Fibroblast of pulmonary artery (primary cell): ENCODE measurements at regions not wholly inside any gene's neighbourhood (a gene's known extent, or its start where the extent isn't known, plus 50 kb on each side); places are given as distances from the start of the nearest gene placed in this dataset.

Source experiments
- DNase-seq: peaks from one replicate; pipeline ENCODE4 v3.0.0-alpha.2; 2010; ENCODE audit warnings: low read depth
- H3K4me3 ChIP-seq: replicated peaks from 2 replicates; pipeline ENCODE4 v1.5.1; 2011; ENCODE audit warnings: low read depth, mild to moderate bottlenecking, control low read depth, low read length, moderate library complexity
- TF ChIP-seq, protein P1 (sequence below): IDR thresholded peaks from 2 replicates; pipeline ENCODE4 v1.5.1; 2011; ENCODE audit warnings: mild to moderate bottlenecking, control low read depth, low read length, inconsistent platforms; ENCODE audit errors: missing control alignments

DNA sequence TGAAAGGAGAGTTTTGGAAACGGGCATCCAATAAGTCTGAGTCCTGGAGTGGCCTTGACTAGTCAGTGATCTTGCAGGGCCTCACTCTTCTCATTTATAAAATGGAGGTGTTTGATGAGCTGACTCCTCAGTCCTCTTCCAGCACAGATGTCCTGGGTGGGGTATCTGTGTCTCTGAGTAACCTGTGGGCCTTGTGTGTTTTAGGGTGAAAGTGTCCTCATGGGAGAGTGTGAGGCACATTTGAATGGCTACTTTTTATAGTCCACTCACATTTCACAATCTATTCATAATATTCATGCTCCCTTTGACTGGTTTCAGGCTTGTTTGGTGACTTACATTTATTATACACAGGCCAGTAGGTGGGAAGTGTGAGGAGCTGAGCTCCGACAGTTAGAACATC lies 106.4 kb upstream of the CELF4 start:
- no peak for DNase-seq
- TF ChIP-seq, protein P1, sequence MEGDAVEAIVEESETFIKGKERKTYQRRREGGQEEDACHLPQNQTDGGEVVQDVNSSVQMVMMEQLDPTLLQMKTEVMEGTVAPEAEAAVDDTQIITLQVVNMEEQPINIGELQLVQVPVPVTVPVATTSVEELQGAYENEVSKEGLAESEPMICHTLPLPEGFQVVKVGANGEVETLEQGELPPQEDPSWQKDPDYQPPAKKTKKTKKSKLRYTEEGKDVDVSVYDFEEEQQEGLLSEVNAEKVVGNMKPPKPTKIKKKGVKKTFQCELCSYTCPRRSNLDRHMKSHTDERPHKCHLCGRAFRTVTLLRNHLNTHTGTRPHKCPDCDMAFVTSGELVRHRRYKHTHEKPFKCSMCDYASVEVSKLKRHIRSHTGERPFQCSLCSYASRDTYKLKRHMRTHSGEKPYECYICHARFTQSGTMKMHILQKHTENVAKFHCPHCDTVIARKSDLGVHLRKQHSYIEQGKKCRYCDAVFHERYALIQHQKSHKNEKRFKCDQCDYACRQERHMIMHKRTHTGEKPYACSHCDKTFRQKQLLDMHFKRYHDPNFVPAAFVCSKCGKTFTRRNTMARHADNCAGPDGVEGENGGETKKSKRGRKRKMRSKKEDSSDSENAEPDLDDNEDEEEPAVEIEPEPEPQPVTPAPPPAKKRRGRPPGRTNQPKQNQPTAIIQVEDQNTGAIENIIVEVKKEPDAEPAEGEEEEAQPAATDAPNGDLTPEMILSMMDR = no peak
- no peak overlapping the region for H3K4me3 ChIP-seq

DNA sequence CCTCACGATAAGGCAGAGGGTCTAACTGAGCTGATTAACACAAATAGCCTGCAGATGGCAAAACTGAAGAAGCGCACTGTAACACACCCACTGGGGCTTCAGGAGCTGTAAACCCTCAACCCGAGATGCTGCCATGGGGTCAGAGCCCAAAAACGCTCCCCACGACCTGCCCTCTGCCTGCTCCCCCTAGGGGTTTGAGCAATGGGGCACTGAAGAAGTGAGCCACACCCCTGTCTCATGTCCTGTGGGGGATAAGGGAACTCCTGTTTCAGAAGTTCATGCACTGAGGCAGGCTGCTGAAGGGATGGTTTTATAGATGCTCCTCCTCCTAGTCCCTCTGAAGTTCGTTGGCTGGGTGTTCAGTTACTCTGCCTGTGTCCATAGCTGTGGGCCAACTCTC lies 105.9 kb upstream of the CELF4 start:
- no peak for DNase-seq
- H3K4me3 ChIP-seq = no peak overlapping the region
- TF ChIP-seq, protein P1 = no peak

DNA sequence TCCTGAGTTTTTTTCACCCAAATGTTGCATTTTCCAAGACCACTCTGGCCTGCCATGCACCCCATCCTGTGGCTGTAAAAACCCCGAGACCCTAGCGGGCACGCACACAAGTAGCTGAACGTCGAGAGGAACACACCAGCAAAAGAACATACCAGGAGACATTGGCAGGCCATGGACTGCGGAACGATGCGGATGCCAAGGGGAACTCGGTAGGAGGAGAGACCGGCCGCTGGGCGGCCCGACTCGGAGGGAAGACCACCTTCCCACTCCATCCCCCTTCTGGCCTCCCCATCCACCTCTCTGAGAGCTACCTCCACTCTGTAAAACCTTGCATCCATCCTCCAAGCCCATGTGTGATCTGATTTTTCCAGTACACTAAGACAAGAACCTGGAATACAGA lies 105.5 kb upstream of the CELF4 start:
- no peak overlapping the region for H3K4me3 ChIP-seq
- TF ChIP-seq, protein P1 = no peak
- DNase-seq = no peak

DNA sequence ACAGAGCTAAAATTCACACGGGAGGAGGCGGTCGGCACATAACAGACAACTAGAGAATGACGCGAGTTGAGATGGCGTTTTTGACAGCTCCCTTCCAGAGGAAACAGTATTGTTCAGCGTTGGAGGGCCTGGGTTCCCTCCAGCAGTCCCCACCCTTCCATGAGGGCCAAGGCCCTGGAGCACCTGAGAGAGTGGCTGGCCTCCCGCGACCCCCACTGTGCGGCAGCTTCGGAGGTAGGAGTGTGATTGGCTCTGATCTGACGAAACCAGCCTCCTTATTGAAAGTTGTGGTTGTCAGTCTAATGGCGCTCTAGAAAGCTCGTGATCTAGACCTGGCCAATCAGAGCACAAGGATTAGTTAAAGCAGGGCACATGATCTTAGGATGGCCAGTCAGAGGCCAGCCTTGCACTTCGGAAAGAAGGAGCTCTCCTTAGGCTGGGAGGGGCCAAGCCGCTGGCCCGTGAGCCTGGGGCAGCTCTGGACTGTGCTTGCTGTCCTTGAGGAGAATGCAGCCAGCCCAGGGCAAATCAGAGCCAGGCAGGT lies 104.5 kb upstream of the CELF4 start:
- no peak overlapping the region for H3K4me3 ChIP-seq
- TF ChIP-seq, protein P1 = no peak
- no peak for DNase-seq

DNA sequence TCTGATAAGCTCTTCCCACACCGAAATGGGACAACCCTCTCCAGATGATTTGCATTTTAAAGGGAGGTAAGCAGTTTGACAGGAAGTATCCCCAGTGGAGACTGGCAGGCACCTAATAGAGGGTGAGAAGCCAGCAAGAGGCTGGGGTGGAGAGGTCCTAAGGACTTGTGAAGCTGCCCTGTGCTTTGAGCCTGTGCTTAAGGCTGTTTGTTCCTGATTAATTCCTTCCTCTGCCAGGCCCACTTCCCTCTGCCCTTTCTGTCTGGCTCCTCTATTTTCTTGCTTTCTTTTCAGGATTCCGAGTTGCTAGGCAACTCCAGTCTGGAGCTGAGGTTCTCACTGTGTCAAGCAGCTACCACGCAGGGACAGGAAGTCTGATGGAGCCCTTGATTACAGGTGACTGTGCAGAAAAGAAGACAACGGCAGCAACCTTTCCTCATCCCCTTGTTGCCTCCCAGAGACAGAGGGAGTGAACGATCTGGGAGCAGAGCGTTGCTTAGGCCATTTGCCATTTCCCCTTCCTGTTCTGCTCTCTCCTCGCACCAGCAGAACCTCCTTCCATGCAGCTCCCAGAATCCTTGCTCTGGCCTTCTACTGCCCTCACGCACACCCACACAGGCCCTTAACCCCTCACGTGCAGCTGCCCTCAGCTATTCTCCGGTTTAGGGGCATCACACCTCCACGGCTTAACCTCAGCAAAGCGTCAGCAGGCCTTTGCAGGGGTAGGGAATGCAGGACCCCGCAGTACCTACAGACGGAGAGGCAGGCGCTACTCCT lies 103.6 kb upstream of the CELF4 start:
- peak; percentile 30 for DNase-seq
- TF ChIP-seq, protein P1 = no peak
- H3K4me3 ChIP-seq = no peak overlapping the region

DNA sequence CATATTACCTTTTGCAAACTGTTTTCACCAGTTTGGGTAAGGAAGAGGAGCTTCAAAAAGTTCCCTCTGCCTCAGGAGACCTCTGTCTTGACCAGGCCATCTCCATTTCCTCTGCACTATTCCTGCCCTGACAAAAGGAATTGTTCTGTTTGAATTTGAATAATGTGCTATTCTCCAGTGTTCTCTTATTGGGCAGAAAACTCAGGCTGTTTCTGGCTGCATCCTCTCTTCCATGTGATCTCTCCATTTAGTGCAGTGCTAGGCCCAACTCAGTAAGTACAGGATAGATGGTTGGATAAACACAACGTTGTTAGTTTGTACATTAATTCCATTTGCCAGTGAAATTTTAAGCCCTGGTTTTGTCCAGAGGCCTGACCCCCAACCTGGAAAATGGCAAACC lies 102.2 kb upstream of the CELF4 start:
- TF ChIP-seq, protein P1 = no peak
- DNase-seq = no peak
- H3K4me3 ChIP-seq = no peak overlapping the region

DNA sequence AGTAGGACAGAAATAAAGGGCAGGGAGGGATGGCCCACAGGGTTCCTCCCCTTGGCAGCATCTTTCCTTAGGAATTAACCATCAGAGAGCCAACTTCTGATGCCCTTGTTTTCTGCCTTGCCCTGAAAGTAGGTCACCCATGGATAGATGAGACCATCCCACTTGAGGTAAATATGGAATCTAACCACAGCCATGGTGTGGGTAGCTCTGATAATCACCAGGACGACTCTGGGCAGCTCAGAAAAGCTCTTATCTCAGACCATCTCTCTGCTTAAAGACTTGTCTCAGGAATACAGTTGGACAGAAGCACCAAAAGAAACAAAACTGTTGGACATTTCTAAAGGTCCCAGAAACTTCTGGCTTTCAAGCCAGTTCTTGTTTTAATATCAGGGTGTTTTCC lies 101.4 kb upstream of the CELF4 start:
- DNase-seq = no peak
- no peak overlapping the region for H3K4me3 ChIP-seq
- TF ChIP-seq, protein P1 = no peak
